Ovary (tissue), 7 donors: ENCODE measurements at regions not wholly inside any gene's neighbourhood (a gene's known extent, or its start where the extent isn't known, plus 50 kb on each side); places are given as distances from the start of the nearest gene placed in this dataset.

Source experiments
- DNase-seq, 5 donors: peaks; one replicate each; pipeline ENCODE4 v3.0.0-alpha.2; 2019 to 2020
- H3K27ac ChIP-seq, 2 donors: fragments of 200-600 bp; one replicate each; pipeline versions ENCODE4 v1.5.1 to v1.8.0; 2019 to 2022
- H3K27me3 ChIP-seq: fragments of 200-600 bp; one replicate; pipeline ENCODE4 v1.8.0; 2022
- H3K36me3 ChIP-seq: fragments of 200-600 bp; sonication (generic); one replicate; pipeline ENCODE4 v1.5.1; 2019
- H3K4me1 ChIP-seq: one replicate; pipeline ENCODE4 v1.8.1; 2013; ENCODE audit warnings: mild to moderate bottlenecking, moderate library complexity; ENCODE audit not compliant: insufficient read depth
- H3K4me3 ChIP-seq: fragments of 200-600 bp; sonication (generic); one replicate; pipeline ENCODE4 v1.5.1; 2017
- H3K9me3 ChIP-seq, 2 donors: fragments of 200-600 bp in 1 of 2; sonication (generic) in 1 of 2; one replicate each; pipeline versions ENCODE4 v1.5.1 to v1.8.1; 2013 to 2019; ENCODE audit warnings: mild to moderate bottlenecking in 1 of 2, moderate library complexity in 1 of 2
- CTCF ChIP-seq, 3 donors: fragments of 450-650 bp in 2 of 3; fragments of 200-600 bp in 1 of 3; IDR thresholded peaks; one replicate each; pipeline versions ENCODE4 v1.5.1 to v1.8.0; 2016 to 2022; ENCODE audit warnings: antibody characterized with exemption in 3 of 3, mild to moderate bottlenecking in 1 of 3
- EP300 ChIP-seq: sonication (generic); formaldehyde crosslinking; IDR thresholded peaks from one replicate; pipeline ENCODE4 v1.6.1; 2017; ENCODE audit warnings: antibody characterized with exemption
- POLR2A ChIP-seq: fragments of 450-650 bp; IDR thresholded peaks from one replicate; pipeline ENCODE4 v1.6.1; 2017; ENCODE audit warnings: antibody characterized with exemption, mild to moderate bottlenecking, moderate library complexity
- WGBS, 3 donors: extraction: QIAGEN DNeasy Blood & Tissue Kit in 1 of 3; methylation state at CpG; one replicate each; pipeline versions ENCODE4 v1.1.5 to v1.1.7; 2013 to 2017; 5-methylcytosine and 5-hydroxymethylcytosine counted together
- intact Hi-C, 4 donors: fragments of 100-400 bp; cut with DNase I; formaldehyde crosslinking; loops; one replicate each; pipeline versions ENCODE4 v1.11.0 to v1.15.1; 2022 to 2023
- donor health status: DM: no; HTN: no; CAD: no; lungs with moderate emphysema.
- donor health status: DM: no; HTN: no; CAD: no.
- donor health status: Bipolar disorder and iron deficiency.
- donor health status: DM: no; HTN: no; CAD: no.
- donor health status: DM: yes; HTN: yes; CAD: no.

GRCh38 chr2:136433261-136433660 is 315.3 kb upstream of the CXCR4 start:
- 79 to 85% (median 79%) methylated on average over 3 of the region's 3 CpGs for WGBS, 3 donors
- Histone ChIP-seq H3K36me3 (no peaks in the 10 kb centered on the region), H3K27me3 (no peaks in the 10 kb centered on the region), H3K4me3 (no peak overlapping the region), H3K4me1 (no peaks in the 10 kb centered on the region), H3K27ac (no peak overlapping the region), H3K9me3 (no peaks in the 10 kb centered on the region)
- intact Hi-C loops = no loop called here
- TF ChIP-seq EP300 (no peak), POLR2A (no peak), CTCF (IDR thresholded peaks at IDR 0.05) (no peak)
- no peak for DNase-seq

- no peaks in the 10 kb centered on the region for H3K27me3 ChIP-seq
- no peak for TF ChIP-seq POLR2A
- no peak for TF ChIP-seq EP300
- no peak for TF ChIP-seq CTCF (IDR thresholded peaks at IDR 0.05)
- 52 to 59% (median 53%) methylated on average over 7 of the region's 7 CpGs for WGBS, 3 donors
- no peaks in the 10 kb centered on the region for H3K36me3 ChIP-seq
- no peak for DNase-seq
- H3K9me3 ChIP-seq = no peaks in the 10 kb centered on the region
- H3K27ac ChIP-seq = no peak overlapping the region
- H3K4me1 ChIP-seq = no peaks in the 10 kb centered on the region
- intact Hi-C loops = no loop called here
- H3K4me3 ChIP-seq = no peak overlapping the region
Observed at GRCh38 chr2:136424112-136424511, 306.2 kb upstream of the CXCR4 start.

- WGBS, 3 donors = 1 to 4% (median 1%) methylated on average over 25 to 27 of the region's 27 CpGs
- Histone ChIP-seq H3K36me3 (no peaks in the 10 kb centered on the region), H3K4me3 (peak overlapping the region; percentile 4), H3K27me3 (no peaks in the 10 kb centered on the region), H3K4me1 (no peaks in the 10 kb centered on the region), H3K27ac (no peak overlapping the region), H3K9me3 (no peaks in the 10 kb centered on the region)
- TF ChIP-seq EP300 (no peak), CTCF (IDR thresholded peaks at IDR 0.05) (peak in 2 of 3 donors; percentile 36 to 47), POLR2A (no peak)
- peak; percentile 23 to 67 (median 43) for DNase-seq
- intact Hi-C loops = no loop called here
Observed at GRCh38 chr2:136423516-136423996, 305.6 kb upstream of the CXCR4 start.

- intact Hi-C loops = no loop called here
Observed at GRCh38 chr2:136422512-136422911, 304.6 kb upstream of the CXCR4 start.

More at GRCh38 chr2:136422512-136422911, 304.6 kb upstream of the CXCR4 start:
- TF ChIP-seq EP300 = no peak
- no peak for TF ChIP-seq POLR2A
- no peak for TF ChIP-seq CTCF (IDR thresholded peaks at IDR 0.05)
- Histone ChIP-seq H3K36me3 (no peaks in the 10 kb centered on the region), H3K27ac (no peak overlapping the region), H3K9me3 (no peaks in the 10 kb centered on the region), H3K4me1 (no peaks in the 10 kb centered on the region), H3K4me3 (no peak overlapping the region), H3K27me3 (no peaks in the 10 kb centered on the region)
- WGBS, 3 donors = 63 to 75% (median 72%) methylated on average over 2 of the region's 2 CpGs
- DNase-seq = no peak
